ENCODE measurements at regions not wholly inside any gene's neighbourhood (a gene's known extent, or its start where the extent isn't known, plus 50 kb on each side); places are given as distances from the start of the nearest gene placed in this dataset.

DNA sequence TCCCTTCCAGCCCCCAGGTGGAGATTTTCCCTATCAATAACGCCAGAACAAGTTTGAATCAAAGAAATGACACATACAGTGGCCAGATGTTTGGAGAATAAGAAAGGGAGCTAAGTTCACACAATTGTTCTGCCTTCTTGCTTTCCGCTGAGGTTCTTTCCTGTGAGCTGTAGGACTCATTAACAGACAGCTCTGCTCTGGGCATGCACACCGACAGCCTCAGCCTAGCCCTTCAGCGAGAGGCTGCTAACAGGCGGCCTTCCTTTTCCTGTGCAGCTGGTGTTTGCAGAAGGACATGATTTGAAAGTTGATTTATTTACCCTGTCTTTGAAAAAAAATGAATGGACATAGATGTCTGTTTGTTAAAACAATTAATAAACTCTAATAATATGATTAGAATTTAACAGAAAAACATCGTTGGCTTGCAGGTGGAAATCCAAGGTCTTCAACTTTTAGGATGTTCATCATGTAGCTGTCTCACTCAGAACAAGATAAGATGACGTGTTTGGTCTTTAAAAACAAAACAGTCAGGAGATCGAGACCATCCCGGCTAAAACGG, 183.3 kb downstream of the KDR start:
- DNase-seq (ENCODE audit: low spot score), result no peak
- TF ChIP-seq, protein P1, sequence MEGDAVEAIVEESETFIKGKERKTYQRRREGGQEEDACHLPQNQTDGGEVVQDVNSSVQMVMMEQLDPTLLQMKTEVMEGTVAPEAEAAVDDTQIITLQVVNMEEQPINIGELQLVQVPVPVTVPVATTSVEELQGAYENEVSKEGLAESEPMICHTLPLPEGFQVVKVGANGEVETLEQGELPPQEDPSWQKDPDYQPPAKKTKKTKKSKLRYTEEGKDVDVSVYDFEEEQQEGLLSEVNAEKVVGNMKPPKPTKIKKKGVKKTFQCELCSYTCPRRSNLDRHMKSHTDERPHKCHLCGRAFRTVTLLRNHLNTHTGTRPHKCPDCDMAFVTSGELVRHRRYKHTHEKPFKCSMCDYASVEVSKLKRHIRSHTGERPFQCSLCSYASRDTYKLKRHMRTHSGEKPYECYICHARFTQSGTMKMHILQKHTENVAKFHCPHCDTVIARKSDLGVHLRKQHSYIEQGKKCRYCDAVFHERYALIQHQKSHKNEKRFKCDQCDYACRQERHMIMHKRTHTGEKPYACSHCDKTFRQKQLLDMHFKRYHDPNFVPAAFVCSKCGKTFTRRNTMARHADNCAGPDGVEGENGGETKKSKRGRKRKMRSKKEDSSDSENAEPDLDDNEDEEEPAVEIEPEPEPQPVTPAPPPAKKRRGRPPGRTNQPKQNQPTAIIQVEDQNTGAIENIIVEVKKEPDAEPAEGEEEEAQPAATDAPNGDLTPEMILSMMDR (IDR thresholded peaks at IDR 0.05; ENCODE audit: borderline replicate concordance, control extremely low read depth, extremely low read depth, insufficient read depth, missing control alignments), result no peak
- in situ Hi-C loops (cut with MboI; ENCODE audit: low sequenced_read_pairs, unreplicated experiment), result loop anchor here (25.0 kb wide), 1 partner anchor 255 kb away; no protein-coding TSS in a partner anchor

DNA sequence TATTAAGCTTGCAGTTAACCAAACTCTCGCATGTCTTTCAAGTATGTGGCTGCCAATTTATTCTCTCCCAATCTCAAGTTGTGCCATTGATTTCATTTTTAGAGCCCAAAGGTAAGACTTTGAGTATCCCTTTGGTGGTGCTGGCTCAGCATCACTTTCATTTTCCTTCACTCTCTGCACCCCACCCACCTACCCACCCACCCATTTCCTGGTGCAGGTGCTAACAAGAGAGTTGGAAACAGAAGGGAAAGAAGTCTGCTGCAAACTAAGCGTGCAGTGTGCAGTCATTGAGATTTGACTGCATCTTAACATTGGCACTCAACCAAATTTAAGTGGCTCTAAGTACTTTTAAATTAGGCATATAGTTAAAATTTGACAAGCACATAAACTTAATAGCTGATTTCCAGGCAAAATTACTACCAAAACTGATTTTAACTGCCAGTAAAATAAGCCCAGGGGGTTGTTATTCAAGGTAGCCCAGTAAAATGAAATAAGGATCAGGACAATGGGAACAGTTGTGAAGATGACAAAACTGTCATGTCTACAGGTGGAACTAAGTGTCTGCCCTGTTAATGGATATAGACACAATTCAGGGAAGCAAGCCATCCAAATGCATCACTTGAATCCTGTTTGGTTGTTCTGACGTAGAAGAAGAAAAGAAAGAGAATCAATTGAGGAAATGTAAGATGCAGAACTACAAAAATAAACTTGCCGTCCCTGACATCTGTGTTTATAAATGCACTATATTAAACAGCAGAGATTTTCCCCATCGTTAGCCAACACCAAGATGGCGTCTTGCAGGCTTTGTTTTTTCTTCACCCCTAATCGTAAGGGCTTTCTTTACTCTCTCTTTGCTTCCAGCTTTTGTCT, 184.2 kb downstream of the KDR start:
- in situ Hi-C loops (cut with MboI; ENCODE audit: low sequenced_read_pairs, unreplicated experiment), result loop anchor here (25.0 kb wide), 1 partner anchor 254 kb away; no protein-coding TSS in a partner anchor
- TF ChIP-seq, protein P1 (IDR thresholded peaks at IDR 0.05; ENCODE audit: borderline replicate concordance, control extremely low read depth, extremely low read depth, insufficient read depth, missing control alignments), result no peak
- peak; percentile 2 for DNase-seq (ENCODE audit: low spot score)

DNA sequence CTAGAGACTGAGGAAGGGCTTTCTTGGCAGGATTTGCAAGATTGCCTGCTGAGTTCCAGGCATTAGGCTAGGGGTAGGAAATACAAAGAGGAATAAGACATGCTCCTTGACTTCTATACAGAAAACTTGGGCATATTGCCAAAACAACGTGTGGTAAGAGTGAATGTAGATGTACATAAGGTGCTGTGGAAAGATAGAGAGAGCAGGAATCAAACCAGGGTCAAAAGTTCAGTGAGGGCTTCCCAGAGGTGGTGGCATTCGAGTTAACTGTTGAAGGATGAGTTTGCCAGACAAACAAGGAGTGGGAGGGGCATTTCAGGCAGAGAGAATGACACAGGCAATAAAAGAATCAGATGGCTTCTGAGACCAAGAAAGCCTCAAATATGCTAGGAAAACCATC, 187.9 kb downstream of the KDR start:
- in situ Hi-C loops (cut with MboI; ENCODE audit: low sequenced_read_pairs, unreplicated experiment), result loop anchor here (25.0 kb wide), 1 partner anchor 250 kb away; no protein-coding TSS in a partner anchor
- TF ChIP-seq, protein P1 (IDR thresholded peaks at IDR 0.05; ENCODE audit: borderline replicate concordance, control extremely low read depth, extremely low read depth, insufficient read depth, missing control alignments), result no peak
- no peak for DNase-seq (ENCODE audit: low spot score)

DNA sequence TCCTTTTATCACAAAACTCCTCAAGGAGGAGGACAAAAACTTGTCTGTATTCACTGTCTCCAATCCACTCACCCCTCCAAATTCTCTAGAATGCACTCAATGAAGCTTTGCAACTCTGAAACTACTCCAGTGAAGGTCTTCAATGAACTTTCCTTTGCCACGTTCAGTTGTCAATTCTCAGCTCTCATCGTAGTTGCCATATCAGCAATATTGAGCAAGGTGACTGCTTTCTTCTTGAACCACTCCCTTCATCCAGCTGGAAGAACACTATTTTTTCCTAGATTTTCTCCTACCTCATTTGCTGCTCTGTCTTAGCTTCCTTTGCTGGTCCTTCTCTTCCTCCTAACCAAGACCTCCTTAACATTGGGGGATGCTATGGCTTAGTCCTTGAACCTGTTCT, 191.8 kb downstream of the KDR start:
- in situ Hi-C loops (cut with MboI; ENCODE audit: low sequenced_read_pairs, unreplicated experiment), result loop anchor here (25.0 kb wide), 1 partner anchor 246 kb away; no protein-coding TSS in a partner anchor
- TF ChIP-seq, protein P1 (IDR thresholded peaks at IDR 0.05; ENCODE audit: borderline replicate concordance, control extremely low read depth, extremely low read depth, insufficient read depth, missing control alignments), result no peak
- DNase-seq (ENCODE audit: low spot score), result no peak

DNA sequence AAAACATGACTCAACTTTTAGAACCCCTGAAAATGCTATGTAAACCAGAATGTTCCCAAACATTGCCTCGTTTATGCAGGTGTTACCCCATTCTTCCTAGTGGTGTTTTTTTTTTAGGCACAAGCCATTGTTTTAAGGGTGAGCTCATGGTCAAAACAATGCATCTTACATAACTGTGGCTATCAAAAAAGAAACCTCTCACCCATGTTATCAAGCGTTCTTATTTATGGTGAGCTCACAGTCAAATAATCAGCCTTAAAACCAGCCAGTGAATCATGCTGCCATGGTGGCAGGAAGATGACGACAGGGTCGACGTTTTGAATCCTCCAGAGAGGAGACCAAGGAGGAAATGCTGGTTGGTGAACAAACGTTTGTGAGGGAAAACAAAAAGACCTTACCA, 195.2 kb downstream of the KDR start:
- in situ Hi-C loops (cut with MboI; ENCODE audit: low sequenced_read_pairs, unreplicated experiment), result loop anchor here (25.0 kb wide), 1 partner anchor 243 kb away; no protein-coding TSS in a partner anchor
- TF ChIP-seq, protein P1 (IDR thresholded peaks at IDR 0.05; ENCODE audit: borderline replicate concordance, control extremely low read depth, extremely low read depth, insufficient read depth, missing control alignments), result no peak
- DNase-seq (ENCODE audit: low spot score), result no peak

DNA sequence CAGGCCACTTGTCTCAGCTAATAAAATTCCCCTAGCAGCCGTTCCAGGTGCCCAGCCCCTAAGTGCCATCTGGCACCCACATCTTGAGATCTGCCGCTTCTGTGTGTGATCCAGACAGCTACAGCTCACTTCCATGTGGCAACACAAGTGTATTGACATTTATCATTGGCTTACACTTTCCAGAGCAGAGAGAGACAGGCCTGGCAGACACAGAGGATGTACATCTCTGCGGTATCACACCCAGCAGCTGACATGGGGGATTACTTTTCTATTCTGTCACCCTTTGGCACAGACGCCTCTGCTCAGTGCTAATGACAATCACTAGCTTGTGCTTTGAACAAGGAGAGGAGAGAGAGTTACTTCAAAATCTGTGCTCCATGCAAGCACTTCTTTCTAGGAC, 195.9 kb downstream of the KDR start:
- TF ChIP-seq, protein P1 (IDR thresholded peaks at IDR 0.05; ENCODE audit: borderline replicate concordance, control extremely low read depth, extremely low read depth, insufficient read depth, missing control alignments), result no peak
- DNase-seq (ENCODE audit: low spot score), result no peak
- in situ Hi-C loops (cut with MboI; ENCODE audit: low sequenced_read_pairs, unreplicated experiment), result loop anchor here (25.0 kb wide), 1 partner anchor 242 kb away; no protein-coding TSS in a partner anchor

Measured in GM13976 (cell line).